HEK293 (cell line): ENCODE measurements at regions not wholly inside any gene's neighbourhood (a gene's known extent, or its start where the extent isn't known, plus 50 kb on each side); places are given as distances from the start of the nearest gene placed in this dataset.

Experiments used
- MYNN ChIP-seq: fragments of 450-650 bp; formaldehyde crosslinking; IDR thresholded peaks from 2 replicates; pipeline ENCODE4 v1.5.1; 2016; ENCODE audit warnings: missing biosample characterization, missing genetic modification characterization, borderline replicate concordance
- ZNF2 ChIP-seq: fragments of 450-650 bp; formaldehyde crosslinking; IDR thresholded peaks from 2 replicates; pipeline ENCODE4 v1.5.1; 2016; ENCODE audit warnings: missing biosample characterization, missing genetic modification characterization
- ZSCAN23 ChIP-seq: fragments of 450-650 bp; formaldehyde crosslinking; IDR thresholded peaks from 2 replicates; pipeline ENCODE4 v1.5.1; 2016; ENCODE audit warnings: missing biosample characterization, missing genetic modification characterization
- TF ChIP-seq, protein P1 (sequence below): fragments of 450-650 bp; formaldehyde crosslinking; IDR thresholded peaks from 2 replicates; pipeline ENCODE4 v1.5.1; 2017; ENCODE audit warnings: missing biosample characterization, mild to moderate bottlenecking, missing genetic modification characterization, moderate library complexity
- TF ChIP-seq, protein P2 (sequence below): fragments of 450-650 bp; formaldehyde crosslinking; IDR thresholded peaks from 2 replicates; pipeline ENCODE4 v1.5.1; 2016; ENCODE audit warnings: missing biosample characterization, missing genetic modification characterization

DNA sequence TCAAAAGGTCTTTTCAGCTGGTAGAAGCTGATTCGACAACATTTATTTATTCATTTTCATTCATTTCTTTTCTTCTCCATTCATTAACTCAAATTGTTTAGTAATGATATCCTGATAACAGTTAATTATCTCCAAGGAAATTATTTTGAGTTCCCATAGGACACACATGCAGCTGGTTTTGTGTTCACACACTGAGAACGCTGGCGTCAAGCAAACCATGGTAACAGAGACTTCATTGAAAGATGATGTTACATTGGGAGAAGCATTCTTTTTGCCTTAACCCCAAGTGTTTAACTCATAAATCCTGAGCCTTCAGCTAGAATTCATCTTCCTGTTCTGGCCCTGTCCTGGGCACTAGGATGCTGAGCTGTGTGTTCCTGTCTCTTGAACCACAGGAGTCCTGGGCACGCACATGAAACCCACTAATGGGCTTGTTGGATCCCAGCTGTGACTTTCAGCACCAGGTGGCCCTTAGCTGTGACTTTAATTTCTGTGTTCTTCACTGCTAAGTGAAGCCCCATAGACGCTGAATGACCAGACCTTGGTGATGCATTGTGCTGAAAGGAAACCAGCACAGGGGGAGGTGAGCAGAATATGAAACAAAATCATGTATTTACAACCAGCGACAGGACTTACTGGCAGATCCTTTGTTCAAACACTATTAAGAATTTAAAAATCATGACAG lies 121.5 kb upstream of the PRSS58 start:
- TF ChIP-seq MYNN (tag by site-specific recombination) (no peak), ZNF2 (no peak), ZSCAN23 (no peak)
- TF ChIP-seq, protein P1, sequence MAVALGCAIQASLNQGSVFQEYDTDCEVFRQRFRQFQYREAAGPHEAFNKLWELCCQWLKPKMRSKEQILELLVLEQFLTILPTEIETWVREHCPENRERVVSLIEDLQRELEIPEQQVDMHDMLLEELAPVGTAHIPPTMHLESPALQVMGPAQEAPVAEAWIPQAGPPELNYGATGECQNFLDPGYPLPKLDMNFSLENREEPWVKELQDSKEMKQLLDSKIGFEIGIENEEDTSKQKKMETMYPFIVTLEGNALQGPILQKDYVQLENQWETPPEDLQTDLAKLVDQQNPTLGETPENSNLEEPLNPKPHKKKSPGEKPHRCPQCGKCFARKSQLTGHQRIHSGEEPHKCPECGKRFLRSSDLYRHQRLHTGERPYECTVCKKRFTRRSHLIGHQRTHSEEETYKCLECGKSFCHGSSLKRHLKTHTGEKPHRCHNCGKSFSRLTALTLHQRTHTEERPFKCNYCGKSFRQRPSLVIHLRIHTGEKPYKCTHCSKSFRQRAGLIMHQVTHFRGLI (tag by site-specific recombination) = no peak
- TF ChIP-seq, protein P2, sequence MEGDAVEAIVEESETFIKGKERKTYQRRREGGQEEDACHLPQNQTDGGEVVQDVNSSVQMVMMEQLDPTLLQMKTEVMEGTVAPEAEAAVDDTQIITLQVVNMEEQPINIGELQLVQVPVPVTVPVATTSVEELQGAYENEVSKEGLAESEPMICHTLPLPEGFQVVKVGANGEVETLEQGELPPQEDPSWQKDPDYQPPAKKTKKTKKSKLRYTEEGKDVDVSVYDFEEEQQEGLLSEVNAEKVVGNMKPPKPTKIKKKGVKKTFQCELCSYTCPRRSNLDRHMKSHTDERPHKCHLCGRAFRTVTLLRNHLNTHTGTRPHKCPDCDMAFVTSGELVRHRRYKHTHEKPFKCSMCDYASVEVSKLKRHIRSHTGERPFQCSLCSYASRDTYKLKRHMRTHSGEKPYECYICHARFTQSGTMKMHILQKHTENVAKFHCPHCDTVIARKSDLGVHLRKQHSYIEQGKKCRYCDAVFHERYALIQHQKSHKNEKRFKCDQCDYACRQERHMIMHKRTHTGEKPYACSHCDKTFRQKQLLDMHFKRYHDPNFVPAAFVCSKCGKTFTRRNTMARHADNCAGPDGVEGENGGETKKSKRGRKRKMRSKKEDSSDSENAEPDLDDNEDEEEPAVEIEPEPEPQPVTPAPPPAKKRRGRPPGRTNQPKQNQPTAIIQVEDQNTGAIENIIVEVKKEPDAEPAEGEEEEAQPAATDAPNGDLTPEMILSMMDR = no peak
